ENCODE measurements at regions not wholly inside any gene's neighbourhood (a gene's known extent, or its start where the extent isn't known, plus 50 kb on each side); places are given as distances from the start of the nearest gene placed in this dataset.

DNA sequence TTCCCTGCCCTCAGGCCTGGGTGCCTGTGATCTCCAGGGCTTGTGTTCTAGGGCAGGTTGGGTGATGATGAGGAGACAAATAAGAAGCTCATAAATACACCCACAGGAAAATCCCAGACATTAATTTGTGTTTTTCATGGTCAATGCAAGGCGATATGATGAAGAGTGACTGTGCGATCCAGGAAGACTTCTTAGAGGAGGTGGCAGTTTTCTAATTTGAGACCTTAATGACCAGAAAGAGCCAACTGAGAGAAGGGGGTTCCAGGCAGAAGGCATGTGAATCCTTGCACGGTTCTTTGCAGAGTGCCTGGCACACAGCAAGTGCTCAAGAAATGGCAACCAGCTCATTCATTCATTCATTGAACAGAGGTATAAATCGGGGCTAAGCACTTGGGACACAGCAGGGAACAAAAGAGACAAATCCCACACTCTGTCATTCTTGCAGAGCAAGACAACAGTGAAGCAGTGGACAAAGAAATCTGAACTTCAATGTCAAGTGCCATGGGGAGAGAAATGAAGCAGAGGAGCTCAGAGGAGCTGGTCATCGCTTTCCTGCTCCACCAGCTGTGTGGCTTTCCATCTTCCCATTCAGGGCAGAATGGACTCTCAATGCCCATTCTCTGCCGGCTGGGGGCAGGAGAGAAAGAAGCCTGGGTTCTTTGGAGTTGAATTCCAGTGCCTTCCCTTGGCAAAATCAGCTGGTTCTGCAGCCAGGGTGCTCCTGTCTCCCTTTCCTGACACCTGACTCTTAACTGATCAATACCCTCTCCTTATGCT lies 128.3 kb downstream of the AACS start:
- DNase-seq (ENCODE audit: low read depth) = no peak

DNA sequence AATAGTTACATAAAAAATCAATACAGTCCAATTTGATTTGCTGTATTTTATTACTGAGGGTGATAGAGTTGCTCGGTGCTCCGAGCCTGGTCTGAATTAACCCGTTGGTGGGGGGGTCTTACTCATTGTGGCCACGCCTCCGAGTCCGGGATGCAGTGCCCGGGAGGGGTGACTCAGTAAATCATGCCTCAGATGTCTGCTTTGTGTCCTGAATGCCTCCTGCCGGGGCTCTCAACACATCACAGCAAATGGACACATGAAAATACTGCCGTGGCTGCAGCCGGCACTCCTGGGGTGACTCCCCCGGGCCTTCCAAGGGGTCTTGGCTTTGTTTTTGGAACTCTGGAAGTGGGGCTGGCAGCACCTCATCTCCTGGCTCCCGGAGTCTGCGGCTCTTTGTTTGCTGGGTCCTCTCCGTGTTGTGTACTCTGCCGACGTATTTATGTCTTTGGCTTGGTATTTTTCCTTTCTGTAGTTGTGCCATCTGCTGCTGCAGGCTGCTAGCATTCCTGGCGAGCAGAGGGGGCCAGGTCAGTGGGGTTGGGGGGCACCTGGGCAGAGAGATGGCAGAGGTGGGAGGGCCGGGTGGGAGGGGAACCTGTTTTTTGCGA lies 129.0 kb downstream of the AACS start:
- DNase-seq (ENCODE audit: low read depth) = peak; percentile 27

GRCh38 chr12:125194987-125195386 lies 129.8 kb downstream of the AACS start:
- DNase-seq (ENCODE audit: low read depth) = no peak

DNA sequence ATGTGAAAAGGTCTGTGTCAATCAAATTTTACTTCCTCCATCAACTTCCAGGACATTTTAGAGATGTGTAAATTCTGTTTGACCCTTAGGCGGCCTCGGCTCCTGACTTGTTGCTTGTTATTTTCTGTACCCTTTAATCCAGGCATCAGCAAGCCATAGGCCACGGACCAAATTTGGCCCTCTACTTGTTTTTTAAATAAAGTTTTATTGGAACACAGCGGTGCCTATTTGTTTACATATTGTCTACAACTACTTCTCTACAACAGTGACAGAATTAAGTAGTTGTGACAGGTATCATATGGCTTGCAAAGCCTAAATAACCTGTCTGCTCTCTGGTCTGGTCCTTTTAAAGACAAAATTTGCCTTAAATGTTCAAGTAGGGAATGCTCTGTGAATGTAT lies 132.1 kb downstream of the AACS start:
- no peak for DNase-seq (ENCODE audit: low read depth)

DNA sequence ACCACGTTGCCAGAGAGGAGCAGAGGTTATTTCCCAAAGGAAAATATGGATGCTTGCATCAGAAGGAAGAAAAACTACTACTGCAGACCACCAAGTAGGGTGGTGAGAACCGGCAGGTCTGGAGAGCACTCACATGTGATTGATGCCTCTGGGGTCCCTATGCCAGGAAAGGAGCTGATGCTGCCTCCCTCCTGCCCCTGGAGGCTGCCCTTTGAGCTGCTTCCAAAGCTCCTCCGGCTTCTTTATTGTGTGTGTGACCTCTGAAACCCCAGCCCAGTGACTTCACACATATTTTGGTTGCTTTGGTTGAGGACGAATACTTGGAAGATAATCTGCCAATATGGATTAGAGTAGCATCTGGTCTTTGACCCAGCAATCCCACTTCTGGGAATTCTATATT lies 133.4 kb downstream of the AACS start:
- no peak for DNase-seq (ENCODE audit: low read depth)

DNA sequence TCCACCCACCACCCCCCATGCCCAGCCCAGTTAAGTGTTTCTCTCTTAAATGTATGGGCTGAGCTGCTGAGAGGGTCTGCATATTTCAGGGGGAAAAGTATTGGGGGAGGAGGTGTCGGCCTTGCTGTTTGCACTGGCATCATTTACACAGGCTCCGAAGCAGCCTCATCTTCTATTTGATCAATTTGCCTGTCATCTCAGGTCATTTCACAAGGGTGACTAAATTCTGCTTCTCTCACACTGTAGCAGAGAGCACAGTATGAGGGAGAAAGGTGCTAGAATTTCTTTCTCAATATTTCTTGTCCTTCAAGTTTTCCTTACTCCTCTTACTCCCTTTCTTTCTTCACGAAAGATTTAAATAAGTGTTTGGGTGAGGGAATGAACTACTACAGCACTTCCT lies 135.9 kb downstream of the AACS start:
- no peak for DNase-seq (ENCODE audit: low read depth)

DNA sequence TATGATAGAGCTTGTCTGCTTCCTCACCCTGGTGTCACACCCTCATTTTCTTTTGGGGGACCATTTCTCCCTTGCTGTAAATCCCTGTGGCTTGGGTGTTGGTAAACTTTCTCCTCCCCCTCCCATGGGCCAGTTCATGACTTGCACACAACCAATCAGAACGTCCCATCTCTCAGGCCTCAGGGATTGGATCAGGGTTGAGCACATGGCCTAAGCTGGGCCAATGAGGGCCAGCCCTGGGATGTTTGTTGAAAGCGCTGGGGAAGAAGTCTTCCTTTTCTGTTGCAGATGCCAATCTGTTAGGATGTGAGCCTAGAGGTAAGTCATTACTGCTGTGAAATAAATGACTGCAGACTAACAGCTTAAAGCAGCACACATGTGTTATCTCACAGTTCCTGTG lies 136.7 kb downstream of the AACS start:
- DNase-seq (ENCODE audit: low read depth) = no peak

DNA sequence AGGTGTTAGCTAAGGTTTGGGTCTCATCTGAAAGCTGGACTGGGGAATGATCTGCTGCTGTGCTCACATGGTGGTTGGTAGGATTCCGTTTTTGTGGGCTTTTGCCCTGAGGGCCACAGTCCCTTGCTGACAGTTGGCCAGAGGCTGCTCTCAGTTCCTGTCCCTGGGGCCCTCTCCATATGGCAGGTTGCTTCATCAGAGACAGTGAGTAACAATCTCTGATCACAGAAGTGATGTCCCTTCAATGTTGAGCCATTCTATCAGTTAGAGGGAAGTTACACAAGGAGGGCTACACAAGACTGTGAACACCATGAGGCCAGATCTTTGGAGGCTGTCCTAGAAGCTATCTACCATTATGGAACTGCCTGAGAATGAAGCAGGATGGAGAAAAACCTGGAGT lies 137.2 kb downstream of the AACS start:
- no peak for DNase-seq (ENCODE audit: low read depth)

- DNase-seq (ENCODE audit: low read depth) = no peak
These were observed 138.0 kb downstream of the AACS start for GRCh38 chr12:125203145-125203765.

GRCh38 chr12:125205386-125205785 lies 140.2 kb downstream of the AACS start:
- DNase-seq (ENCODE audit: low read depth) = no peak

DNA sequence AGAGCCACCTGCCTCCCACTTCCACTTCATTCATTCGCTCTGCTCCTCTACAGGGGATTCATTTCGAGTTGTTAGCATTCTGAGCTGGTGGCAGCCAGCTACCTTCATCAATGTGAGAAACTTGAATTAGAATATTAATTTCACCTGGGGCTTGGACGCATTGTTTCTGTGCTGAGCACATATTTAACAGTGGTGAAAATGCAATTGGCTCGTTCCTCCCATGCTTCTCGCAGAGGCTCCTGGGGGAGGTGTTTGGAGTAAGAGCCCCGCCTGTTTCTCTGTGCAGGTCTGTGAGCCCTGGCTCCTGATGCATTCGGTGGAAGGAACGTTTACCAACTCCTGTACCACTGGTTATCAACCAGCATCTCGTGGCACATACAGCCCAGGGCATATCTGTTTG lies 141.5 kb downstream of the AACS start:
- no peak for DNase-seq (ENCODE audit: low read depth)

- DNase-seq (ENCODE audit: low read depth) = no peak
These were observed 143.1 kb downstream of the AACS start for GRCh38 chr12:125208334-125208733.

- DNase-seq (ENCODE audit: low read depth) = no peak
These were observed 143.7 kb downstream of the AACS start for GRCh38 chr12:125208942-125209341.

DNA sequence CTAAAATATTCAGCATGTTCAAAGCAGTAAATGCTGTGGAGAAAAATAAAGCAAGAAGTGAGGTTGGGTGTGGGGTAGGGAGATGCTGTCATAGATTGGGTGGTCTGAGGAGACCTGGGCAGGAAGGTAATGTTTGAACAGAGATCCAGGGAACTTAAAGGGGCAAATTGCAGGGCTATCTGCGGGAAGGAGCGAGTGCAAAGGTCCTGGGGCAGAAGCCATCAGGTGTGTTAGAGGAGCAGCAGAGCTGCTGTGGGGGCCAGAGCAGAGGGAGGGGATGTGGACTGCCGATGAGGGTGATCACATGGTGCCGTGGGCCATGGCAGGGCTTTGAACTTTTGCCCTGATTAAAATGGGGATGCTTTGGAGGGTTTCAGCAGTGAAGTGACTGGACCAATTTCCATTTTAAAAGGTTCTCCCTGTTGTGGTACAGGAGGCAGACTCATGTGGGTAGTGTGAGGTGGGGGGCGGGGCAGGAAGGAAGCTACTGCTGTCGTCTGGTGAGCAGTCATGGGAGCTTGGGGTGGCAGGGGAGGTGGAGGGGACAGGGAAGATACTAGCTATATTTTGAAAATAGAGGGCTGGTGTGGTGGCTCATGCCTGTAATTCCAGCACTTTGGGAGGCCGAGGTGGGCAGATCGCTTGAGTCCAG lies 145.0 kb downstream of the AACS start:
- DNase-seq (ENCODE audit: low read depth) = no peak

DNA sequence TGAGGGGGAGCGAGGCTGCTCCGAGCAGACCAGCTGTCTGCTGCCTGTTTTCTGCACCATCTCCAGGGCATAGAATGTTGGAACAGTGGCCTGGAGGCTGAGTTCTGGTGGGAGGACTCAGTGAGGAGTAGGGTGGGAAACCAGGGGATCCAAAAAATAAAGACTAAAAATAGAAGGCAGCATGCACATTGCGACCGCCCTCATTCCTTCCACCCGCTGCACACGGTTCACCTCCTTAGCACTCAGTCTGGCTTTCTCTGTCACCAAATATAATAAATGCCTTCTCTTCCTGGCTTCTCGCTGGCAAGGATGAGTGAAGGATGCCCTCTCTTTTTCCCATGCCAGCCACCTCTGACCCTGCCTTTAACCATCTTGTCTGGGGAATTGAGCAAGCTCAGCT lies 146.2 kb downstream of the AACS start:
- no peak for DNase-seq (ENCODE audit: low read depth)

DNA sequence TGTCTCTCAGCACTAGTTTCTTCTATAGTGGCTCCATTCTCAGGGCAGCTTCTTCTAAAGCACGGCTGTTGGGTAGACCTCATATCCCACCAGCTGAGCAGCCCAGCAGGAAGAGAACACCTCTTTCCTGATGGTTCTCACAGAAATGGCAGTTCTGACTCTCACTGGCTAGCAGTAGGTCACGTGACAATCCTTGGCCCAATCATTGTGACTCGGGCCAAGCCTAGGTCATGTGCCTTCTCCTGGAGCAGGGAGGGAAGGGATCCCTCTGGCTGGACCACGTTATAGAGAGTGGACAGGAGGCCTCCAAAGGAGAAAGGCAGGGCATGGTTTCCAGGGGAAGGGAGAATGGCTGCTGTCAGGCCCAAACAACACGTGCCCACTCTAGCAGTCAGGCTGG lies 149.1 kb downstream of the AACS start:
- DNase-seq (ENCODE audit: low read depth) = no peak

DNA sequence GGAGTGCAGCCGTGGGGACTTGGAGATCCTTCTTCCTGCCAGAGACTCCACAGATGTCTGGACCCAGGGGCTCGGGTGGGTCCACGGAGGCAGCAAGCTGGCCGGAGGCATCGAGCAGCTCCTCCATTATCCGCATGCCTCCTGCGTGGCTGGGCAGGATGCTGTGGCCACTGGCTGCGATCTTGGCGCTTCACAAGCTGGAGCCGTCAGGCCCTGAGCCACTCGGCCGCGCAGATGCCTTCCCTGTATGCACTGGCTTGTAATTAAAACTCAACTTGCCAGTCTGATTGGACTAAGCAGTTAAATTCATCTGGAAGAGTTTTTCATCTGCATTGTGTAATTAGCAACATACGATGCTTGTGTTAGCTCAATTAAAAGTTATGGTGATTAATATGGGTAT lies 151.5 kb downstream of the AACS start:
- no peak for DNase-seq (ENCODE audit: low read depth)

DNA sequence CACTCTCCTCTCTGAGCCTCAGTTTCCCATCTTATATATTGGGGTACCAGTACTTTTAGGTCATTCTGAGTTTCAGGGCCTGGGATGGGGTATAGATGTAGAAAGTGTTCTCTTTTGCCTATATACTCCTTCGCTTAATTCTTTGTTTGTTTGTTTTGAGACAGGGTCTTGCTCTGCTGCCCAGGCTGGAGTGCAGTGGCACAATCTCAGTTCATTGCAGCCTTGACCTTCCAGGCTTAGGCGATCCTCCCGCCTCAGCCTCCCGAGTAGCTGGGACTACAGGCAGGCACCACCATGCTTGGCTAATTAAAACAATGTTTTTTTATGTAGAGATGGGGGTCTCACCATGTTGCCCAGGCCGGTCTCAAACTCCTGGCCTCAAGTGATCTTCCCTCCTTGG lies 152.1 kb downstream of the AACS start:
- DNase-seq (ENCODE audit: low read depth) = no peak

GRCh38 chr12:125218952-125219351 lies 153.7 kb downstream of the AACS start:
- no peak for DNase-seq (ENCODE audit: low read depth)

DNA sequence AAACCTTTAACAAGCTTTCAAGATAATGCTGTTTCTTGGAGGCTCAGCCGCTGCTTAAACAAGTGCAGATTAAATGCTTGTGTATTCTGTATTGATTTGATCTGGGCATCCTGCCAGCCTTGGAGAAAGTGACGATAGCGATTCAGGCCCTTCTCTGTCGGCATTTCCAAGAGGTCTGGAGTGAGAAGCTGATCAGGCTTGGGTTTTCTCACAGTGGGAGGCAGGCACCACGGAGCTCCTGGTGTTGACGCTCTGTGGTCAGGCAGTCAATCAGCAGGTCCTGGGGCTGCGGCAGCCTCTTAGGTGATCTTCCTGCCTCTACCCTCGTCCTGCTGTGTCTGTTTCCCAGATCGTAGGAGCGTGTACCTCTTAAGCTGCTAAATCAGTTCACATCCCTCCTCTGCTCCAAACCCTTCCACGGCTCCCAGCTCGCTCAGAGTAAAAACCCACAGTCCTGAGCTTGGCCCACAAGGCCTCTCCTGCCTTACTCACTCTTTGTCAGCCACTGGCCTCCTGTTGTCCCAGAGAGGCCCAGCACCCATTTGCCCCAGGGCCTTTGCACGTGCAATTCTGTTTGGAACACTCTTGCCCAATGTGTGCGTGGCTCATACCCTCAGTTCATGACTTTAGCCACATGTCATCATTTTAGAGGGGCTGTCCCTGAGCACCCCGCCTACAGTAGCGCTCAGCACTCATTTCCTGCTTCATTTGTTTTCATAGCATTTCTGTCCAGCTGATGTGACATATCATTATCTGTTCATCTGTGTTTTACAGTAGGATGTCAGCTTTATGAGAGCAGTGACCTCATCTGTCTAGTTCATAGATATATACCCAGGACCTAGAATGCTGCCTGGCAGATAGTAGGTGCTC lies 155.4 kb downstream of the AACS start:
- no peak for DNase-seq (ENCODE audit: low read depth)

DNA sequence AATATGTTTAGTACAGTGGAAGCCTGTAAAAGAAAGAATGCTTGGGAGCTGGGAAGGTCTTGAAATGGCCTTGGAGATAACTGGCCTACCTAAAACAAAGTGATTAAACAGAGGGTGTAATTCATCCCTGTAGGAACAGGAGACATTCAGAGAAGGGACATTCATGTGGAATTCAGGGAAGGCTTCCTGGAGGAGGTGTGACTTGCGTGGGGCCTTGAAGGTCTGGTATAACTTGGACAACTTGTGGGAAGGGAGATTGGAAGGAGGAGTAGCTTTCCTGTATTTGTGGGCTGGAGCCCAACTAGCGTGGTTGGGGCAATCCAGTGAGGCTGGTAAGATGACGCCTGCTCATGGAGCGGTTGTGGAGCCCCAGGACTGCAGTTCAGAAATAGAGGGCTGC lies 156.4 kb downstream of the AACS start:
- DNase-seq (ENCODE audit: low read depth) = no peak

- no peak for DNase-seq (ENCODE audit: low read depth)
These were observed 157.6 kb downstream of the AACS start for GRCh38 chr12:125222876-125223275.

All from stromal cell of bone marrow (primary cell).